ENCODE measurements at regions not wholly inside any gene's neighbourhood (a gene's known extent, or its start where the extent isn't known, plus 50 kb on each side); places are given as distances from the start of the nearest gene placed in this dataset.

GRCh38 chr1:221292652-221293051, 413.4 kb downstream of the HLX start:
- H3K4me1 ChIP-seq (ENCODE audit: control insufficient read depth, extremely low read depth, insufficient read depth, low read length) = no peaks in the 10 kb centered on the region
- DNase-seq (ENCODE audit: low read depth in 2 of 2) = no peak
- H4K20me1 ChIP-seq (ENCODE audit: control insufficient read depth, extremely low read depth, insufficient read depth, low read length) = no peaks in the 10 kb centered on the region
- H3K79me2 ChIP-seq (ENCODE audit: control insufficient read depth, insufficient read depth, low read length) = no peaks in the 10 kb centered on the region
- H3K9me3 ChIP-seq (ENCODE audit: control insufficient read depth, insufficient read depth, low read depth, low read length) = no peaks in the 10 kb centered on the region
- no peak overlapping the region for H3K27ac ChIP-seq (ENCODE audit: insufficient read depth, low read length)
- no peak overlapping the region for H3K9ac ChIP-seq (ENCODE audit: insufficient read depth, low read length)
- no peaks in the 10 kb centered on the region for H3K36me3 ChIP-seq (ENCODE audit: control insufficient read depth, insufficient read depth, low read length)
- H2AFZ ChIP-seq (ENCODE audit: low read length) = no peak overlapping the region
- TF ChIP-seq EZH2 (IDR thresholded peaks at IDR 0.05; ENCODE audit: low read length, missing control alignments) = no peak
- H3K4me2 ChIP-seq (ENCODE audit: extremely low read depth, insufficient read depth, low read length) = no peak overlapping the region
- no peaks in the 10 kb centered on the region for H3K27me3 ChIP-seq (ENCODE audit: control insufficient read depth, insufficient read depth, low read length)
- H3K4me3 ChIP-seq (replicated peaks in 1 of 4; ENCODE audit: control extremely low read depth in 1 of 4, insufficient read depth in 1 of 4, low read depth in 3 of 4, low read length in 4 of 4) = no peak overlapping the region

DNA sequence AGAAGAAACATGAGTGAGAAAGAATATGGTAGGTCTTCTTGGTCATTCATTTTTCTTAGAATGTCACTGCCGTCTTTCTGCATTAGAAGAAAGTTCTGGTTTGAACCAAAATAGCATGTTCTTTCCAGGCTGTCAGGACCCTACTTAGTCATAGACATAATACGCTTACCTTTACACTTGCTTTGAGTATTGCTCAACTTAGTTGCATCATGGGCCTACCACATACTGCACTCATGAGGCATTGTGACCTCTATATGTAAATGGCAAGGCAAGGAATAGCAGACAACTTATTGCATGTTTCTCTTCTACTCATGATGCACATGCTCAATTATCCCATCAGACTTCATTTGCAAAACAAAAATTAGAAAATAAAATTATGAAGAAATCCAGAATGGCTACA, 415.0 kb downstream of the HLX start:
- no peaks in the 10 kb centered on the region for H3K4me1 ChIP-seq (ENCODE audit: control insufficient read depth, extremely low read depth, insufficient read depth, low read length)
- no peak overlapping the region for H3K4me2 ChIP-seq (ENCODE audit: extremely low read depth, insufficient read depth, low read length)
- TF ChIP-seq EZH2 (IDR thresholded peaks at IDR 0.05; ENCODE audit: low read length, missing control alignments) = no peak
- TF ChIP-seq, protein P1, sequence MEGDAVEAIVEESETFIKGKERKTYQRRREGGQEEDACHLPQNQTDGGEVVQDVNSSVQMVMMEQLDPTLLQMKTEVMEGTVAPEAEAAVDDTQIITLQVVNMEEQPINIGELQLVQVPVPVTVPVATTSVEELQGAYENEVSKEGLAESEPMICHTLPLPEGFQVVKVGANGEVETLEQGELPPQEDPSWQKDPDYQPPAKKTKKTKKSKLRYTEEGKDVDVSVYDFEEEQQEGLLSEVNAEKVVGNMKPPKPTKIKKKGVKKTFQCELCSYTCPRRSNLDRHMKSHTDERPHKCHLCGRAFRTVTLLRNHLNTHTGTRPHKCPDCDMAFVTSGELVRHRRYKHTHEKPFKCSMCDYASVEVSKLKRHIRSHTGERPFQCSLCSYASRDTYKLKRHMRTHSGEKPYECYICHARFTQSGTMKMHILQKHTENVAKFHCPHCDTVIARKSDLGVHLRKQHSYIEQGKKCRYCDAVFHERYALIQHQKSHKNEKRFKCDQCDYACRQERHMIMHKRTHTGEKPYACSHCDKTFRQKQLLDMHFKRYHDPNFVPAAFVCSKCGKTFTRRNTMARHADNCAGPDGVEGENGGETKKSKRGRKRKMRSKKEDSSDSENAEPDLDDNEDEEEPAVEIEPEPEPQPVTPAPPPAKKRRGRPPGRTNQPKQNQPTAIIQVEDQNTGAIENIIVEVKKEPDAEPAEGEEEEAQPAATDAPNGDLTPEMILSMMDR (conservative IDR thresholded peaks at IDR 0.05 in 1 of 2, IDR thresholded peaks at IDR 0.05 in 1 of 2; ENCODE audit: low read depth in 1 of 2, low read length in 2 of 2) = no peak
- H3K79me2 ChIP-seq (ENCODE audit: control insufficient read depth, insufficient read depth, low read length) = no peaks in the 10 kb centered on the region
- H4K20me1 ChIP-seq (ENCODE audit: control insufficient read depth, extremely low read depth, insufficient read depth, low read length) = no peaks in the 10 kb centered on the region
- no peak overlapping the region for H3K27ac ChIP-seq (ENCODE audit: insufficient read depth, low read length)
- no peak overlapping the region for H3K4me3 ChIP-seq (replicated peaks in 1 of 4; ENCODE audit: control extremely low read depth in 1 of 4, insufficient read depth in 1 of 4, low read depth in 3 of 4, low read length in 4 of 4)
- peak in 1 of 2 donors; percentile 84 for DNase-seq (ENCODE audit: low read depth in 2 of 2)
- no peak overlapping the region for H3K9ac ChIP-seq (ENCODE audit: insufficient read depth, low read length)
- no peaks in the 10 kb centered on the region for H3K9me3 ChIP-seq (ENCODE audit: control insufficient read depth, insufficient read depth, low read depth, low read length)
- no peaks in the 10 kb centered on the region for H3K36me3 ChIP-seq (ENCODE audit: control insufficient read depth, insufficient read depth, low read length)
- H3K27me3 ChIP-seq (ENCODE audit: control insufficient read depth, insufficient read depth, low read length) = no peaks in the 10 kb centered on the region
- no peak overlapping the region for H2AFZ ChIP-seq (ENCODE audit: low read length)

- H3K4me1 ChIP-seq (ENCODE audit: control insufficient read depth, extremely low read depth, insufficient read depth, low read length) = no peaks in the 10 kb centered on the region
- no peaks in the 10 kb centered on the region for H4K20me1 ChIP-seq (ENCODE audit: control insufficient read depth, extremely low read depth, insufficient read depth, low read length)
- no peak for DNase-seq (ENCODE audit: low read depth in 2 of 2)
- no peak overlapping the region for H3K9ac ChIP-seq (ENCODE audit: insufficient read depth, low read length)
- H3K9me3 ChIP-seq (ENCODE audit: control insufficient read depth, insufficient read depth, low read depth, low read length) = no peaks in the 10 kb centered on the region
- no peaks in the 10 kb centered on the region for H3K27me3 ChIP-seq (ENCODE audit: control insufficient read depth, insufficient read depth, low read length)
- no peaks in the 10 kb centered on the region for H3K79me2 ChIP-seq (ENCODE audit: control insufficient read depth, insufficient read depth, low read length)
- H3K27ac ChIP-seq (ENCODE audit: insufficient read depth, low read length) = no peak overlapping the region
- no peak overlapping the region for H3K4me2 ChIP-seq (ENCODE audit: extremely low read depth, insufficient read depth, low read length)
- no peaks in the 10 kb centered on the region for H3K36me3 ChIP-seq (ENCODE audit: control insufficient read depth, insufficient read depth, low read length)
- no peak overlapping the region for H2AFZ ChIP-seq (ENCODE audit: low read length)
- no peak overlapping the region for H3K4me3 ChIP-seq (replicated peaks in 1 of 4; ENCODE audit: control extremely low read depth in 1 of 4, insufficient read depth in 1 of 4, low read depth in 3 of 4, low read length in 4 of 4)
- no peak for TF ChIP-seq EZH2 (IDR thresholded peaks at IDR 0.05; ENCODE audit: low read length, missing control alignments)
- TF ChIP-seq, protein P1 (conservative IDR thresholded peaks at IDR 0.05 in 1 of 2, IDR thresholded peaks at IDR 0.05 in 1 of 2; ENCODE audit: low read depth in 1 of 2, low read length in 2 of 2) = no peak
Observed at GRCh38 chr1:221302357-221302756, 423.1 kb downstream of the HLX start.
